ENCODE measurements at regions not wholly inside any gene's neighbourhood (a gene's known extent, or its start where the extent isn't known, plus 50 kb on each side); places are given as distances from the start of the nearest gene placed in this dataset.
"Not testable (repeated sequence)": the region's sequence is repeated elsewhere in the genome, so short reads cannot be mapped to it uniquely, and the experiment has no call there.

DNA sequence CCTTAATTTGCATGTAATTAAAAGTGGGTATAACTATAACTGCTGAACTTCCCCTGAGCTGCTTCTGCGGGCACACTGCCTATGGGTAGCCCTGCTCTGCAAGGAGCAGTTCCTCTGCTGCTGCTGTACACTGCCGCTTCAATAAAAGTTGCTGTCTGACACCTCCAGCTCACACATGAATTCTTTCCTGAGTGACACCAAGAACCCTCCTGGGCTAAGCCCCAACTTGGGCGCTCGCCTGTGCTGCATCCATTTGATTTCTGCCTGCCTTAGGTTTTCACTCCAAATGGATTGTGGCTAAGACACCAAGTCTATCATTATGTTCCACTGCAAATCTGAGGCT is 215.7 kb downstream of the ANAPC1 start:
- no peak for DNase-seq (ENCODE audit: low read depth)

DNA sequence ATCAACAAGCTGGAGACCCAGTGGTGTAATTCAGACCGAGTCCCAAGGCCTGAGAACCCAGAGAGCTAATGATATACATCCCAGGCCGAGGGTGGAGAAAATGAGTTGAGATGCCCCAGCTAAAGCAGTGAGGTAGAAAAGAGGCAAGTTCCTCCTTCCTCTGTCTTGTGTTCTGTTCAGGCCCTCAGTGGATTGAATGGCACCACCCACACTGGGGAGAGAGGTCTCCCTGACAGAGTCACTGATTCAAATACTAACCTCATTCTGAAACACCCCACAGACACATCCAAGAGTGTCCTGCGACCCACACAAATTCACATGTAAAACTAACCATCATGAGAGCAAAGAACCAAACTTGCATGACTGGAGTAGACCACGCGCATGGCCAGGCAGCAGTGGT is 215.3 kb downstream of the ANAPC1 start:
- DNase-seq (ENCODE audit: low read depth): no peak

DNA sequence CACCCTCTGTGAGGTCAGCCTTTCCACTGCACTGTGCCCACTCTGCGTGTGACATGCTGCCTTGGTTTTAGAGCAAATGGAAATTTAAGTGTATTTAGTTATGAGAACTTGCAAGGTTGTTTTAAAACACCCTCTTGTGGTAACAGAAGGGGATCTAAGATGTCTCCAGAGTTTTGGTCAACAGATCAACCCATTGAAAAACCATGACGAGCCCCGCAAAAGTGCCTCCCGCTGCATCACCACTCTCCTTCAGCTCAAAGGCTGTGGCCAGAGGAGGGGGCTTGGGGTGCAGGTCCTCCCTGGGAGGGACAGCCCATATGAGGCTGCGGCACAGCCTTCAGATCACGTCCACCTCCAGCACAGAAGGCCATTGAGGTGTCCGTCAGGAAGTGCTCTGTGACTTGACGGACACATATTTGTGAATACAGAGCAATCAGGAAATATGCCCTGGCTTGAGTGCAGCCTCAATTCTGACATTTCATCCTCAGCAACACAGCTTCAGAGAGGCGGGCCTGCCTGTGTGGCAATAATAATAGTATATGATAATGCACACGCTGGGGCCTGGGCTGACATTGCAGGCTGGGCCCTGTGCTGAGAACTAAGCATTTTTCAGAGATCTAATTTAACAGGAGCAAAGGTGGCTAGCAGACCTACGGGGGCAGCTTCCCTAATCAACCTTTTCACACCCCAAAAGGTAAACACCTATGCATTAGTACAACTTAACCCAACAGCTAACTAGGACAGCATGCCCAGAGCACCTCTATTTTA is 213.9 kb downstream of the ANAPC1 start:
- no peak for DNase-seq (ENCODE audit: low read depth)

DNA sequence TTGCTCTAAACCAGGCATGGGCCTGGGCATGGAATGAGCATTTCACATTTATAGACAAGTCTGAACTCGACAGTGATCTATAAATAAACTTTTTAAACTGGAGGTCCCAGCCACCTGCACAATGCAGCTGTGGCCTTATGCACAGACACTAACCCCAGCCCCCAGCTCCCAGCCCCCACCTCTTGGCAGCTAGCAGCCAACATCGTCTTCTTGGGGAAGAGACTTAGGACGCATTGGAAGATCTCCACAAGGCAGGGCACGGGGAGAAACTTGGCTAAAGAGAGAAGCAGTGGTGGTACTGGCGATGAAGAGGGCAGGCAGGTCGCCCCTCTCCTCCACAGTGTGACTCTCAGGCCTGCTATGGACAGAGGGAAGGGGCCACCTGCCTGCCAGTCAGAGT is 213.2 kb downstream of the ANAPC1 start:
- DNase-seq (ENCODE audit: low read depth): no peak

DNA sequence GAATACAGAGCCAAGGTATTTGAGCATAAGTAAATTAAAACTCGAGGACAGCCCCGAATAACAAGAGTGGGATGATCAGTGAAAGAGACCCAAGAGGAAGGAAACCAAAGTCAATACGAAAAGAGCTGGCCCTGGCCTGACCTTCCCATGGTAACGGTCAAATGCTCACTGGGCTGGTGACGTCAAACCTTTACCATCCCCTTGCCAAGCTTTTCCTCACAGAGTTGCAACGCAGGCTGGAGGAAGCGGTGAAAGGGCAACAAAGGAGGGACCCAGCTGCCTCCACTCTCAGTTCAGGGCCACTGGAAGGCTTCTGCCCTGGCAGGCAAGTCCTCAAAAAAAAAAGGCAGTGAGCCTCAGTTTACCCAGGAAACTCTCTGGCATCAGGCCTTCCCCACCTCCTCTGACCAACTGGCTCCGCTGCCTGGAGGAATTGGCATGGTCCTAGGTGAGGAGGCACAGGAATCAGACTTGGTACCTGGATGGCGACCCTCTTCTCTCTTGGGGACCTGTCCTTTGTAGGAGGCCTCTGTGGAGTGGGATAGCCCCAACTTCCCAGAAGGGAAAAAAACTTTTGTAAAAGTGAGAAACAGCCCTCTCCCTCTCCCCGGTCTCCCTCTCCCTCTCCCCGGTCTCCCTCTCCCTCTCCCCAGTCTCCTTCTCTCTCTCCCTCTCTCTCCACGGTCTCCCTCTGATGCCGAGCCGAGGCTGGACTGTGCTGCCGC is 212.4 kb downstream of the ANAPC1 start:
- no peak for DNase-seq (ENCODE audit: low read depth)

DNA sequence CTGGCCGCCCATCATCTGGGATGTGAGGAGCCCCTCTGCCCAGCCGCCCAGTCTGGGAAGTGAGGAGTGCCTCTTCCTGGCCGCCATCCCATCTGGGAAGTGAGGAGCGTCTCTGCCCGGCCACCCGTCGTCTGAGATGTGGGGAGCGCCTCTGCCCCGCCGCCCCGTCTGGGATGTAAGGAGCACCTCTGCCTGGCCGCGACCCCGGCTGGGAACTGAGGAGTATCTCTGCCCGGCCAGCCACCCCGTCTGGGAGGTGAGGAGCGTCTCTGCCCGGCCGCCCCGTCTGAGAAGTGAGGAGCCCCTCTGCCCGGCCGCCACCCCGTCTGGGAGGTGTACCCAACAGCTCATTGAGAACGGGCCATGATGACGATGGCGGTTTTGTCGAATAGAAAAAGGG is 211.4 kb downstream of the ANAPC1 start:
- DNase-seq (ENCODE audit: low read depth): not testable (repeated sequence)

DNA sequence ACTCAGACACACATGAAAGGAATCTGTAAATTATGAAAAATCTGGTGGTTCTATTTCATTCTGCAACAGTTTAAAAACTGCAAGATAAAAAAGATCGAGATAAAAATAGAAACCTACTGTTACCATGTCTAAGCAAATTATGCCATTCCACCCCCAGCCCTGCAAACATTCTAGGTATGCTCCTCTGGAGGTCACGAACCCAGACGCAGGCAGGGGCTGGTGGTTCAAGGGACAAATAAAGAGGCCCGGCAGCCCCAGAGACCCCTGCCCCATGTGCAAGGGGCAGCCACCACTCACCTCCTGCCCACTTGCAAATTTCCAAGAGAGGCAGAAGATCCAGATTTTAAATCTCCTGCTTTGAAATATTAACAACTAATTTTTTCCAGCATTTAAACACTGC is 210.5 kb downstream of the ANAPC1 start:
- no peak for DNase-seq (ENCODE audit: low read depth)

DNA sequence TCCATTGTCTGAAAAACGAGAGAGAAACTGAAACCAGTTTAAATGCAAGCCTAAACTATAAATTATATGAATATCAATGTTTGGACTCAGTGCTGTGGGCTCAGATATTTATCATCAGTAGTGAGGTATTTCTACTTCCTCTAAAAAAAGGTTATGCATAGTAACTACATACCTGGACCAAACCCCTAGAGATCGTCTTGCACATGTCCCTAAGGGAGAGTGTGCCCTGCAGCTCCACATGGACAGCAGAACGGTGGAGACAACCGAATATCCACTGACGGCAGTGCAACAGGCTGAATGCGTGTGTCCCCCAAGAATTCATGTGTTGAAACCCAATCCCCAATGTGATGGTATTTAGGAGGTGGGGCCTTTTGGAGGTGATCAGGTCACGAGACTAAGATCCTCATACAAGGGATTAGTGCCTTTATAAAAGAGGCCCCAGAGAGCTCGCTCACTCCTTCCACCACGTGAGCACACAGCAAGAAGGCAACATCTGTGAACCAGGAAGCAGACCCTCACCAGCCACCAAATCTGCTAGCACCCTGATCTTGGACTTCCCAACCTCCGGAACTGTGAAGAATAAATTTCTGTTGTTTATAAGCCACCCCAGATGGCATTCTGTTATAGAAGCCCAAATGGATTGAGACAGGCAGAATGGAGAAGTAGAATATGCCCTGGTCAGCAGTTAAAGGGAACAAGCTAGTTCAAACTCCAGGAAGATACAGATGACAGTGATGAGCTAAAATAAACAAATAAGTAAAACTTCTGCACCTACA is 208.4 kb downstream of the ANAPC1 start:
- DNase-seq (ENCODE audit: low read depth): no peak

DNA sequence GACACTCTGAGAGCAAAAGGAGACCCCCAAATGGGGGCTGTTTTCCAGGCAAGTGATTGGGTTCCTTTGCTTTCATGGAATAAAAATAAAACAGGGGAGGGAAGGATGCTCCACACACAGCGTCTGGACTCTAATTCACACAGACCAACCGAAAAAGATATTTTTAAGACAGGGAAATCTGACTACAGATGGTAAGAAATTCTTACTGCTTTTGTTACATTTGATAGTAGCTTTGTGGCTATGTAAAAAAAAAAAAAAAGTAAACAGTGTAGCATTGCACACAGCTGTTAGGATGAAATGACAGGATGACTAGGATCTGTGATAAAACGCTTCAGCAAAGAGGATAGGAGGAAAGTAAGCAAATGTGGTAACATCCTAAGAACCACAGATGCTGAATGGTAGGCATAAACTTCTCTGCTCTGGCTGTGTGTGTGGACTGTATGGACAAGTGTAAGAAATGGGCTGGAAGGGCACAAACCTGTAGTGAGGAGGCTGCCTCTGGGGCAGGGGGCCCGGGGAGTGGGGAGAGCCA is 207.6 kb downstream of the ANAPC1 start:
- DNase-seq (ENCODE audit: low read depth): no peak

DNA sequence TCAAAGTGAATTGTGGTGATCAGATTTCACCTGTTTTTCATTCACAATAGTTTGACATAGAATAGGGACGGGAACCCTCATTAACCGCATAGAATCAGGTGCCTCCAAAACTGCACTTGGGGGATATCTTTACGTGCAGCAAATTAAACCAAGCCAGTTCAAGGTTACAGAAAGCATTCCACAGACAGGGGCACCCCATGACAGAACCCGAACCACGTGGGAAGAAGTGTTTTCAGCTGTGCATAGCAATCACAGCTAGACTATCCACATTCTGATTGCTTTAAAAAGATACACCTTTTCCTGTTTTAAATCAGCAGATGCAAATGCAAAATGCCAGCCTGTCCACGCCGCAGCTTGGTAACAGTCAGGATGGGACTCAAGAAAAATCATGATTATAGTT is 205.8 kb downstream of the ANAPC1 start:
- DNase-seq (ENCODE audit: low read depth): no peak

DNA sequence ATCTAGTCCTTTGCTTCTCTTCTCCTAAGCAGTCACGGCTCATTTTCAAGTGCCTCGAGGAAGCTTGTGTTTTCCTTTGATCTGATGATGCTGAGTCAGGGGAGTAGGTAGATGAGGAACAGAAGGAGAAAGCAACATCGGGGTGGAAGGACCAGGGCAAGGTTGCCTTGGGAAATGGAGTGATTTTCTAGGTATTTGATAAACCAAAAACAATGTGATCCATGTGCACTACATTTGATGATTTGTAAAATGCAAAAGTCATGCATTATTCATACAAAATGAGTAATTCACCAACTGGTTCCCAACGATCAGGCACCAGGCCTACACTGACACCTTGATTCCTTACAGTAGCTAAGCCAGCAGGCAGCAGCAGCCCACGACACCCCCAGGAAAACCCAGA is 205.3 kb downstream of the ANAPC1 start:
- DNase-seq (ENCODE audit: low read depth): no peak

DNA sequence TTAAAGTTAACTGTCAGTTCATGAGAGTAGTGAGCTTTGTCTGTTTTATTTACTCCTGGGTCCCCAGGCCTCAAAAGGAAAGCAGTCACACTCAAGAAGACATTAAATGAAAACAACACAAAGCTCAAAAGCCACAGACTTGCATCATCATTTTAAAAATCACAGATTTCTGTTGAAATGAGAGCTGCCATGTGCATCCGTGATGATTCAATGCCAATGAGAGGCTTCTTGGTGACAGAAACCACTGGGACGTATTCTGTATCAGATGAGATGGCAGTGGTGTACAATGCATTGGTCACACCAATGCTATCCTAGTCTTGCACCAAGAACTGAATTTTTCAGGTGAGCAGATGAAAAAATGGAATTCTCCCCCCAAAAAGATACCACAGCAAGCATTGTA is 204.8 kb downstream of the ANAPC1 start:
- DNase-seq (ENCODE audit: low read depth): no peak

DNA sequence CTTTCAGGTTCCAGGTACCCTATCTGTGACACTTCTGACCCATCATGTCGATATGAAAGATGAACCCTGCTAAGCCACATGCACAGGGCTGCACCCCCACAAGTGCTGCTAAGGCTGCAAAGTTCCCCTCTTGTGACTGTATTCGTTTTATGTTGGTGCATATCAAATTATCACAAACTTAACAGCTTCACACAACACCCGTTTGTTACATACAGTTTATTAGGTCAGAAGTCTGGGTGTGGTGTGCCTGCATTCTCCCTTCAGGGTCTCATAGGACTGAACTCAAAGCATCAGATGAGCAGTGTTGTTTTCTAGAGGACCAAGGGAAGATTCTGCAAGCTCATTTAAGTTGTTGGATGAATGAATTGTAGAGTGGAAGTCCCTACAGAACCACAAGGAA is 199.4 kb downstream of the ANAPC1 start:
- DNase-seq (ENCODE audit: low read depth): no peak

DNA sequence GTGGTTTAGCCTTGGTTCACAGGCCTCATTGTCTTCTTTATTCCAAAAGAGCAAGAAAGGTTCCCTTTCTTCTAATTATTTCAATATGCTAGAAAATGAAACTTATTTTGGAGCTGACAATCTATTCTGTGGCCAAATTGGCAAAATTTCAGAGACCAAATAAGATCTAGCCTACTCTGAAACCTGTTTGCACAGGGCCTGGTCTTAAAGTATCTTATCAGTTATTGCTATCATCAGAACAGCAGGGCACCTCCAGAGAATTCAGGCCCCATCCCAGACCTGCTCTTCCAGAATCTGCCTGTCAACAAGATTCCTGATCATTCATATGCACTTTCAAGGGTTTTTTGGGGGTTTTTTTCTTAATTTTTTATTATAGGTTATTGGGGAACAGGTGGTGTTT is 198.7 kb downstream of the ANAPC1 start:
- DNase-seq (ENCODE audit: low read depth): no peak

DNA sequence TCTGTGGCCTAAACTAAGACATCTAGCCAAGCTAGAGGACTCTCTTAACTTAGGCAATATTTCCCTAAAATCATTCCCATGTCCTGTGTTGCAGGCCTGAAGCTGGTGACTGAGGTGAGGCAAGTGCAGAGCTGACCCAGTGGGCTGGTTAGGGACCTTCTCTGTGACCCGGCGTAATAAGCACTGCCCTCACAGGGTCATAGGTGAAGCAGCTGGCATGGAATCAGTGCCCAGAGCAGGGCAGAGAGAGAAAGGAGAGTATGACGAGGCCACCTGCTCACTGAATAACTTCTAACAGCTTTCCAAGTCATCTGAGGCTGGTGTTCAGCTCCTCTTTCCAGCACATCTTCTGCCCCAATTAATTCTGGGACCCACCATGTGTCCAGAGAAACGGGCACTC is 197.0 kb downstream of the ANAPC1 start:
- DNase-seq (ENCODE audit: low read depth): no peak

DNA sequence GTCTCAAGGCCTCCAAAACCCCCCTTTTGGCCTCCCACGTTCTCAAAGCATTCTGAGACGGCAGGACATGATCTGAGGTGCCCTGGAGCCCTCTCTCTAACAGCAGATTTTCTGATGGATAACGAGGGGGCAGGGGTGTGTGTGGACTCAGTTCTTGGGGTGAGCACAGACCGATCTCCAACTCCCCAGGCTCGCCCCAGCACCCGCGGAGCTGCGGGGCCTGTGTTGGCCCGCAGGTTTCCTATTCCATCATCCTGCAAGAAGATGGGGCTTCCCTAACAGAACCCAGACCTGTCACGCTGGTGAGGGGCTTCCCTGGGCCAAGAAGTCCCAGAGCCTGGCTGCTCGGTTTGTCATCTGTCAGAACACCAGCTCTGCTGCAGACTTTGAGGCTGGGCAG is 196.1 kb downstream of the ANAPC1 start:
- no peak for DNase-seq (ENCODE audit: low read depth)

DNA sequence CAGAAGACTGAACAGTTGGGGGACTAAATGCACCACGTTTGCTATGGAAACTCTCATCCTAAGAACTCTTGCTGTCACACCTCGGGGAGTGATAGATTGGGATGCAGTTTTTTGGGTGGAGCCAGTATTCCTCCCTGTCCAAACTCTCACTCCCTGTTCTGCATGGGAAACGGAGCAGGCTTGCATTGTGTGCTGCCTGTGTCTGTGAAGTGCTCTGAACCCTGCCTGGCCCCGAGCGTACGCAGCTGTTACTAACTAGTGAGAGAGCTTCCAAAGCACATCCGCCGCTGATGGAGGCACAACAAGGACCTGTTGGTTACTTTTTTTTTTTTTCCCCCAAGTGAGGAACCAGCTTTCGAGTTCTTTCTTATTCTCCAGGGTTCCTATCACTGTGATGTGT is 195.5 kb downstream of the ANAPC1 start:
- no peak for DNase-seq (ENCODE audit: low read depth)

DNA sequence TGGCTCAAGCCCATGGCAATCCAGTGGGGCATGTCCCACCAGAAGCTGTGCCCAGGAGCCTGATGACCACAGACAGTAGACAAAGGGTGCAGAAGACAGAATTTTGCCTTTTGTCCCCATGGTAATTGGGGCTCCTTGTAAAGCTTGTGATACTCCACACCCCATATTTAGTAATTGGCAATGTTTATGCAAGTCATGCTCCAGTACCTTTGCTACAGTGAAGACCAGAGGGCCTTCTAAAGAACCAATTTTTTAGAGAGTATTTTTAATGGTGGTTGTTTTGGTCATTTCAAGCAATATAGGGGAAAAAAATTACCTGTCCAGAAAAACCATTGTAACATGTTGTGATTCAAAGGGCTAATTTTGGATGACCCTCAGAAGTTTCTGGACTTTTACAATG is 194.8 kb downstream of the ANAPC1 start:
- DNase-seq (ENCODE audit: low read depth): no peak

DNA sequence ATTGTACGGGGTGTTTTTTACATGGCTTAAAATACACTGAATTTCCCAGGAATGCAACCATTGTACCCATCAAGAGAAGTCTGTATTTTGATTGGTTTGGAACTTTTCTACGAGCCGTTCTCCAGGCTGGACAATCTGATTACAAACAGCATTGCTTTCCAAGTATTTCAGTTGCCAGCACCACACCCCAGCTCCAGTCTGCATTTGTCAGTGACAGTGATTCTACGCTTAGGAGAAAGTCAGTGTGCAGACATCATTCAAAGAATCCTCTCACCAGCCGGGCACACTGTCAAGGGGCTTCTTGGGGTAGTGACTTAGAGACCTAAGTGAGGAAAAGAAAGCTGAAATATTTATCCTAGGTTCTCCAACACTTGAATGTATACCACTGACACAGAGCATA is 194.1 kb downstream of the ANAPC1 start:
- DNase-seq (ENCODE audit: low read depth): no peak

DNA sequence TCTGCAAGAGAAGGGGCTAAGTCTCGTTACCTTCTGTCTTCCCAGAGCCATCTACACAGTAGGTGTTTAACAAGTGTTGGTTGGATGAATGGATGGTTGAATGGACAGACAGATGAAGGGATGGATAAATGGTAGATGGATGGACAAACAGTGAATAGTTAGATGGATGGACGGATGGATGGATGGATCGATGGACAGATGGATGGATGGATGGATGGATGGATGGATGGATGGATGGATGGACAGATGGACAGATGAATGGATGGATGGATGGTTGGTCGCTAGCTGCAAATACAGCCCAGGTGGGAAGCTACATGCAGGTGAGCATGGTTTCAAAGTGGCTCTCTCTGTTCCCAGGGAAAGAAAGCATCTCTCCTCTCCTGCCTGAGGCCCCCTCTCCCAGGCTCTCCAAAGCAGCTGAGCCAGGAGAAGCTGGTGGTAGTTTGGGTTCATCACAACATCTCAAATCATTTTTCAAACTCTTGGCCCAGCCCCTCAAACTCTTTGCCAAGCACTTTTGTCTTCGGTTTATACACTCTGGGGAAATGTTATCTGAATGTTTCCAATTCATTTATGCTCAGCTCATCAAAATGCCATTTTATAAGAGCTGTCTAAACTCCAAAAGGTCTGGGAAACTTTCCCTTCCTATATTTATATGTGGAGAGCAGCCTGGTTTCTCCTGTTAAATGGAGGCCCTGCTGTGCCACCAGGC is 192.7 kb downstream of the ANAPC1 start:
- DNase-seq (ENCODE audit: low read depth): no peak

DNA sequence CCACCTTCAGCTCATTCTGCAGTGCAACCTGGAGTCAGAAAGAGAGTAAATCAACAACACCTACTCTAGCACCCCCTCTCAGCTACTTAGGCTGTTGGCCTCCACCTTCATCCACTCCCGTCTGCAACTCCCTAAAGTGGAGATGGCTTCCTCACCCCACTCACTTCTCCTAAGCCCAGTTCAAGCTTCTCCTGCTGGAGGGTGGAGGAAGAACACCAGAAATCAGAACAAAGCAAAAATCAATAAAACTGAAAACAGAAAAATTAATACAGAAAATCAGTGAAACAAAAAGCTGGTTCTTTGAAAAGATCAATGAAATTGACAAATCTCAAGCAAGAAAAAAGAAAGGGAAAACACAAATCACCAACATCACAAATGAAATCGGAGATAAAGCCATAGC is 191.7 kb downstream of the ANAPC1 start:
- no peak for DNase-seq (ENCODE audit: low read depth)

DNA sequence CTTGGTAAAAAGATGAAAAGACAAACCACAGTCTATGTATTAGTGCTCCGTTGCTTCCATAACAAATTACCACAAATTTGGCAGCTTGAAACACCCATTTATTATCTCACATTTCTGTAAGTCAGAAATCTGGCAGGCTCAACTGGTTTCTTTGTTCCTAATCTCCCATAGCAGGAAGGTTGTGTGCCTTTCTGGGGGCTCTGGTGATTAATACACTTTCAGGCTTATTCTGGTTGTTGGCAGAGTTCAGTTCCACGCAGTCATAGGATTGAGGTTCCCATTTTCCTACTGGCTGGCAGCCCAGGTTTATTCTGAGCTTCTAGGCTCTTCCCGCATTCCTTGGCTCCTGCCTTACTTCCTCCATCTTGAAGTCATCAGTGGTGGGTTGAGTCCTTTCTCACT is 189.3 kb downstream of the ANAPC1 start:
- no peak for DNase-seq (ENCODE audit: low read depth)

Data from stimulated activated CD8-positive, alpha-beta memory T cell treated with anti-CD3 and anti-CD28 coated beads, Interleukin-4, amount 100 ng/mL, for 24 hours (primary cell).